ENCODE measurements at regions not wholly inside any gene's neighbourhood (a gene's known extent, or its start where the extent isn't known, plus 50 kb on each side); places are given as distances from the start of the nearest gene placed in this dataset.
"Not testable (repeated sequence)": the region's sequence is repeated elsewhere in the genome, so short reads cannot be mapped to it uniquely, and the experiment has no call there.

DNA sequence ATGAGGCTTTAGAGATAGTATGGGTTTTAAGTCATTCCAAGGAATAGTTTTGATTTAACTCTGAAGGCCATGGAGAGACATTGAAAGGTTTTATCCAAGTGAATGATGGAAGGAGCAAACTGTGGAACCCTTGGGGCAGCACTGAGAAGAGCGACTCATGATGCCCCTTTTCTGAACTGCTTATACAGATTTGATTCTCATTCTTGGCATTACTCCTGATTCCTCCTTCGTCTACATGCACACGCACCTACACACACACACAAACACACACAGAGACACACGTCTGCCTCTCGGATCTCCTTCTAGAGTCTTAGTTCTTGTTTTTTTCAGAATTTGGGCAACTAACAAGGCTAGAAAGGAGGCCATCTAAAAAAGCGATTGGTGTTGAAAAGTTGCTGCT lies 94.1 kb upstream of the TPTE start:
- not testable (repeated sequence) for DNase-seq (ENCODE audit: low spot score)

DNA sequence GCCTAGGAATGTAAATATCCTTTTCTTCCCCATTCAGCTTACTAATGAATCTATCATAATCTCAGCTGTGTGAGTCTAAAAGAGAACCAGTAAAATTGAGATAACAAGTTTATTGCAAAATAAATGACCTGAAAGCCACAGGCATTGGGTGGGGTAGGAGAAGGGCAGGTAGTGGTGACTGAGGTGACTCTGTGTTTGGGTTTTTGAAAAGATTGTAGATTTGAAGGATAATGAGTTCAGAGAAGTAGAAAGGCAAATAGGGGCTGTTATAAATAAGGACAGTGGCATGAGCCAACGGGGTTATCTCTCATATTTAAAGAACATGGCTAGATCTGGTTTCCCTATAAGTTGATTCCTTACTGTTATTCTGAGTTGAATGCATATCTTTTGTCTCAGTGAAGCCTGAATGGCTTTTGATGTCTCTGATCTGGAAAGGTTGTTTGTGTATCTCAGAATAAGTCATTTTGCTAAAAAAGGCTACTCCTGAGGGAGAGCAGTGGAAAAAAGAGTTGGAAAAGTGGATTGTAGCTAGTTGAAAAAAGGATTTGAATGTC lies 92.3 kb upstream of the TPTE start:
- DNase-seq (ENCODE audit: low spot score) = not testable (repeated sequence)

DNA sequence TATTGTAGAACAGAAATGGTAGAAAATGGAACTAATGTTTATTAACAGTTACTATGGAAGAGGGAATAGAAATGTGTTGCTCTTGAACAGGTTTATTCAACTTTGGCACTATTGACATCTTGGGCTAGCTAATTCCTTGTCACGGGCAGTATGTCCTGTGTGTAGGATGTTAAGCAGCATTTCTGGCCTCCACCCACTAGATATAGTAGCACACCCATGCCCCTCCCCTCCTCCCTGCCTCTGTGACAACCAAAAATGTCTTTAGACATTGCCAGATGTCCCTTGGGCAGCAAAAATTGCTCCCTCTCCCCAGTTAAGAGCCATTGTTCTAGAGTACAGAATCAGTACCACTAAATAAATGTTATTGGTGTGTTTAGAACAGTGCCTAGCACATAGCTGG lies 91.4 kb upstream of the TPTE start:
- no peak for DNase-seq (ENCODE audit: low spot score)

DNA sequence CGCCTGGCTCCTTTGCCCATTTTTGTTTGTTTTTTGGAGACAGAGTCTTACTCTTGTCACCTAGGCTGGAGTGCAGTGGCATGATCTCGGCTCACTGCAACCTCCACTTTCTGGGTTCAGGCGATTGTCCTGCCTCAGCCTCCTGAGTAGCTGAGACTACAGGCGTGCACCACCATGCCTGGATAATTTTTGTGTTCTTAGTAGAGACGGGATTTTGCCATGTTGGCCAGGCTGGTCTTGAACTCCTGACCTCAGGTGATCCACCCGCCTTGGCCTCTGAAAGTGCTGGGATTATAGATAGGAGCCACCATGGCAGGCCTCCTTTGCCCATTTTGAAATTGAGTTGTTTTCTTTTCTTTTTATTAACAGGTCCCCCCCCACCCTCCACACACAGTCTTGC lies 89.4 kb upstream of the TPTE start:
- not testable (repeated sequence) for DNase-seq (ENCODE audit: low spot score)

DNA sequence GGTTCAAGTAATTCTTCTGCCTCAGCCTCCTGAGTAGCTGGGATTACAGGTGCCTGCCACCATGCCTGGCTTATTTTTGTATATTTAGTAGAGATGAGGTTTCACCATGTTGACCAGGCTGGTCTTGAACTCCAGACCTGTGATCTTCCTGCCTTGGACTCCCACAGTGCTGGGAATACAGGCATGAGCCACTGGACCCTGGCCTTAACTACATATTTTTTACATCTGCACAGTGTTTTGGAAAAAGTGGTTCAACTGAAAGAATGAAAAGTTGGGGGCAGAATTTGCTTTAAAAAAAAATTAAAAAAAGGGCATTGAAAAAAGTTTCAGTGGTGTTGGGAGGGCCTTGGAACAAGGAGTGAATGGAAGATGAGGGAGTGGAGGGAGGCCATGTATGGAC lies 88.9 kb upstream of the TPTE start:
- DNase-seq (ENCODE audit: low spot score) = not testable (repeated sequence)

- not testable (repeated sequence) for DNase-seq (ENCODE audit: low spot score)
These were observed 83.4 kb upstream of the TPTE start for GRCh38 chr21:10437977-10438376.

DNA sequence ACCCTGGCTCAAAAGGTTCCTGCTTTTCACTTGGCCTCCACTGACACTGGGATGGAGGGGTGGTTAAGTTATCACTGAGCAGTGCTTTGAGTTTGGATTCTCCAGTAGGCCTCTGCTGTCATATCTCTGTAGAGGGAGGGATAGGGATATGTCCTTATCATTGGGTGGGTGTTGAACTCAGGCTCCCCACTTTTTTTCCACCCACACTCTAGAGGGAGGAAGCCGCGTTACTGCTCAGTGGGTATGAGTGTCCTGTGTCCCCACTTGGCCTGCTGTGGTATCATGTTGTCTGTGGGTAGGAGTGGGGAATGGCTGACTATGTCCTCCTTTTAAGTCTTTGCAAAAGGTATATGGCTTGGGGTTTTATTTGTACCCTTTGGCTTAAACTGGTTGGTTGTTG lies 80.7 kb upstream of the TPTE start:
- not testable (repeated sequence) for DNase-seq (ENCODE audit: low spot score)

DNA sequence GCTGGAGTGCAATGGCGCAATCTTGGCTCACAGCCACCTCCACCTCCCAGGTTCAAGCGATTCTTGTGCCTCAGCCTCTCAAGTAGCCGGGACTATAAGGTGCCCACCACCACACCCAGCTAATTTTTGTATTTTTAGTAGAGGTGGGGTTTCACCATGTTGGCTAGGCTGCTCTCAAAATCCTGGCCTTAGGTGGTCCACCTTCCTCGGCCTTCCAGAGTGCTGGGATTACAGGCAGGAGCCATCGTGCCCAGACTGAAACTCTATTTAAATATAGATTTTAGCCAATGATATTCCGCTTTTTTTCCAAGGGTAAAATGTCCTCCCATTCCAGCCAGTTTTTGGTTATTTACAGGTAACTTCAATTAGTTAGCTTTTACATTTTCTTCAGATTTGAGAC lies 79.4 kb upstream of the TPTE start:
- not testable (repeated sequence) for DNase-seq (ENCODE audit: low spot score)

DNA sequence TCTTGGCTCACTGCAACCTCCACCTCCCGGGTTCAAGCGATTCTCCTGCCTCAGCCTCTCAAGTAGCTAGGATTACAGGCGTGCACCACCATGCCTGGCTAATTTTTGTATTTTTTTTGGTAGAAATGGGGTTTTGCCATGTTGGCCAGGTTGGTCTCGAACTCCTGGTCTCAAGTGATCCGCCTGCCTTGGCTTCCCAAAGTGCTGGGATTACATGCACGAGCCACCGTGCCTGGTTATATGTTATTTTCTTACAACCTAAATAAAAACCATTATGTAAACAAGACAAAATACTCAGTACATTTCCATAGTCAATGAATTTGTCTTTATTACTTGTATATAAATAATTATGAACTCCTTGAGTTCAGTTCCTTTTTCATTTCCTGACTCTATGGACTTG lies 75.7 kb upstream of the TPTE start:
- not testable (repeated sequence) for DNase-seq (ENCODE audit: low spot score)

DNA sequence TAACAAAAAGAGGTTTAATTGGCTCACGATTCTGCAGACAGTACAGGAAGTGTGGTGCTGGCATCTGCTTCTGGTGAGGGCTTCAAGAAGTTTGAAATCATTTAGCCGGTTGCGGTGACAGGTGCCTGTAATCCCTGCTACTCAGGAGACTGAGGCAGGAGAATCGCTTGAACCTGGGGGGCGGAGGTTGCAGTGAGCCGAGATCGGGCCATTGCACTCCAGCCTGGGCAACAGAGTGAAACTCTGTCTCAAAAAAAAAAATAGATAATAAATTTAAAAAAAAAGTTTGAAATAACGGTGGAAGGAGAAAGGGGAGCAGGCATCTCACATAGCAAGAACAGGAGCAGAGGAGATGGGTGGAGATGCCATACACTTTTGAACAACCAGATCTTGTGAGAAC lies 71.9 kb upstream of the TPTE start:
- DNase-seq (ENCODE audit: low spot score) = not testable (repeated sequence)

DNA sequence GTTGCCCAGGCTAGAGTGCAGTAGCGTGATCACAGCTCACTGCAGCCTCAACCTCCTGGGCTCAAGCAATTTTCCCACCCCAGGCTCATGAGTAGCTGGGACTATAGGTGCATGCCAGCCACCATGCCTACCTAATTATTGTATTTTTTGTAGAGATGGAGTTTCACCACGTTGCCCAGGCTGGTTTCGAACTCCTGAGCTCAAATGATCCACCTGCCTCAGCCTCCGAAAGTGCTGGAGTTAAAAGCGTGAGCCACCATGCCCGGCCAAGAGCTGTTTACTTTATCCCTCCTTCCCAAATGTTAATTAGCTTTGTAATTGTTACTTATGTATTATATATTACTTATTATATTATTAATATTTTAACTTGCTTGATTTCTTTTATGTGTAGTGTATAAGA lies 70.1 kb upstream of the TPTE start:
- not testable (repeated sequence) for DNase-seq (ENCODE audit: low spot score)

GRCh38 chr21:10457765-10458164 lies 63.6 kb upstream of the TPTE start:
- DNase-seq (ENCODE audit: low spot score) = not testable (repeated sequence)

DNA sequence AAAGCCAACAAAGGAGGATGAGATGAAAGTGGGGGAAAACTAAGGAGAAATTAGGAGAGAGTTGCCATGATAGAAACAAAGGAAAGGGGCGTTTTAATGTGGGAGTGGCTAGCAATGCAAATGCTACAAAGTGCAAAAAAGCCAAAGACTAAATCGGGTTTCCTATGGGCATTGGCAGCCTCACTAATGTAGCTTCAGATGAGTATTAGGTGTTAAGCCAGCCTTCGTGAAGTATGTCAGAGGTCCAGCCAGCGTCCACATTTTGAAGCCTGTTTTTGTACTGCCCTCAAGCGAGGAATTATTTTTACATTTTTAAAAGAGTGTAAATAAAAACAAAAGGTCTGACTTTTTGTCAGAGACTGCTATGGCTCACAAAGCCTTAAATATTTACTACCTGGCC lies 60.4 kb upstream of the TPTE start:
- not testable (repeated sequence) for DNase-seq (ENCODE audit: low spot score)

- DNase-seq (ENCODE audit: low spot score) = not testable (repeated sequence)
These were observed 59.9 kb upstream of the TPTE start for GRCh38 chr21:10461445-10461844.

DNA sequence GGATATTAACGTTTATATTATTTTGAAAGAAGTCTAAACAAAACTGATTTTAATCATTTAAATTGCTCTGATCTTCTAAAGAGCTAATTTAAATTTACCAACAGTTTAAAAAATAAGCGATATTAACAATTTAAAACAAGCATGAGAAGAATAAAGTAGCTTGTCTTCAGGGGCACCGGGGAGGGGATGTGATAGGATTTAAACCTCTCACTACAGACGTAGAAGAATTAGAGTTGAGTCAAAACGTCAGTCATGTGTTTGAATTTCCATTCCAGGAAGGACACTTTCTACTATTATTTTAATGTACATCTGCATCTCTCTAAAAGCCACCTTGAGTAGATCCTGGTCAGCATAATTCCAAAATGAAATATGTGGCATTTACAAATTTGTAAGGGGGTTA lies 58.2 kb upstream of the TPTE start:
- no peak for DNase-seq (ENCODE audit: low spot score)

GRCh38 chr21:10464975-10465374 lies 56.4 kb upstream of the TPTE start:
- DNase-seq (ENCODE audit: low spot score) = no peak

GRCh38 chr21:10465524-10466110 lies 55.8 kb upstream of the TPTE start:
- DNase-seq (ENCODE audit: low spot score) = not testable (repeated sequence)

DNA sequence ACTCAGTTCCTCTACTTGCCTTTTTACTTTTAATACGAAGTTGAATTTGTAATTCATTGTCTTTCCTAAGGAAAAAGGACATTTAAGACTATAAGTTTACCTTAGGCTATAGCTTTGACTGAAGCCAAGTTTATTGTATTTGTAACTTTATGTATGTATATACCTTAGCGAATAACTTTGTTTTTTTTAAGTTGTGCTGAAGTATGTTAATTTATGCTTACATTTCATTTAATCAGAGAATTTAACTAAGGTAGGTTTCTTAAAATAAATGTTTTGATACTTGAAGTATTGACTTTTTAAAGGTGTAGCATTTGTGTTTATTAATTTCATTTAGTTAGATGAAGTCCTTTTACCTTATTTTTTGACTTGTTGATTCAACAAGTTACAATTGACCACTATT lies 55.2 kb upstream of the TPTE start:
- no peak for DNase-seq (ENCODE audit: low spot score)

All from umbilical cord (tissue), 1 donor.